ENCODE measurements at regions not wholly inside any gene's neighbourhood (a gene's known extent, or its start where the extent isn't known, plus 50 kb on each side); places are given as distances from the start of the nearest gene placed in this dataset.

DNA sequence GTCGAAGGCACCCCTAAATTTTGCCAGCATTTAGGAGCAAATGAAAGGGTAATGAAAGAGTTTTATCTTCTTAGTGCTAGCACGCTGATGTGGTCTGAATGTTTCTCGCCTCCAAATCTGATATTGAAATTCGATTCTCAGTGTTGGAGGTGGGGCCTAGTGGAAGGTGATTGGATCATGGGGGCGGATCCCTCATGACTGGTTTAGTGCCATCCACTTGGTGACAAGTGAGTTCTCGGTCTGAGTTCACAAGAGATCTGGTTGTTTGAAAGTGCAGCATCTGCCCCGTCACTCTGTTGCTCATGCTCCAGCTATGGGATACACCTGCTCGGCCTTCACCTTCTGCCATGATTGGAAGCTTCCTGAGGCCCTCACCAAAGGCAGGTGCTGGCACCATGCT lies 75.1 kb upstream of the ZBTB40 start:
- Histone ChIP-seq H3K27me3 (ENCODE audit: control insufficient read depth in 2 of 2, insufficient read depth in 2 of 2, low read length in 2 of 2) (peaks cover 0 to 2% of the 10 kb centered on the region in 2 experiments), H3K9ac (replicated peaks; ENCODE audit: extremely low read depth, insufficient read depth, low read length) (no peak overlapping the region), H3K36me3 (ENCODE audit: control insufficient read depth in 2 of 2, extremely low read depth in 1 of 2, insufficient read depth in 2 of 2, low read length in 2 of 2) (no peaks in the 10 kb centered on the region), H3K27ac (ENCODE audit: insufficient read depth, low read depth, low read length) (no peak overlapping the region), H3K9me3 (replicated peaks; ENCODE audit: control insufficient read depth, insufficient read depth, low read length) (no peaks in the 10 kb centered on the region), H3K4me2 (ENCODE audit: insufficient read depth, low read length) (no peak overlapping the region), H3K79me2 (ENCODE audit: control insufficient read depth, insufficient read depth, low read length) (no peaks in the 10 kb centered on the region), H4K20me1 (replicated peaks; ENCODE audit: control insufficient read depth, extremely low read depth, insufficient read depth, low read length) (no peaks in the 10 kb centered on the region), H3K4me3 (replicated peaks in 1 of 3; ENCODE audit: insufficient read depth in 1 of 3, low read depth in 1 of 3, low read length in 3 of 3) (no peak overlapping the region), H2AFZ (ENCODE audit: low read depth, low read length) (no peak overlapping the region), H3K9me1 (replicated peaks; ENCODE audit: control insufficient read depth, extremely low read depth, insufficient read depth, low read length) (no peaks in the 10 kb centered on the region), H3K4me1 (ENCODE audit: control insufficient read depth, extremely low read depth, insufficient read depth, low read length) (no peaks in the 10 kb centered on the region)
- DNase-seq (ENCODE audit: low read depth, low spot score) (no peak), FAIRE-seq (no peak)
- no peak for TF ChIP-seq POLR2A (IDR thresholded peaks at IDR 0.05; ENCODE audit: low read depth, low read length)
- no peak for TF ChIP-seq POLR2AphosphoS5 (IDR thresholded peaks at IDR 0.05; ENCODE audit: insufficient read depth, low read depth, low read length)
- TF ChIP-seq JUN (IDR thresholded peaks at IDR 0.05; ENCODE audit: borderline replicate concordance, insufficient read depth, insufficient read length, low read depth) = no peak
- TF ChIP-seq, protein P1, sequence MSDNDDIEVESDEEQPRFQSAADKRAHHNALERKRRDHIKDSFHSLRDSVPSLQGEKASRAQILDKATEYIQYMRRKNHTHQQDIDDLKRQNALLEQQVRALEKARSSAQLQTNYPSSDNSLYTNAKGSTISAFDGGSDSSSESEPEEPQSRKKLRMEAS (IDR thresholded peaks at IDR 0.05; ENCODE audit: insufficient read depth, insufficient read length) = no peak
- TF ChIP-seq FOS (IDR thresholded peaks at IDR 0.05; ENCODE audit: borderline replicate concordance, insufficient read depth, low read length) = no peak
- TF ChIP-seq GATA2 (IDR thresholded peaks at IDR 0.05; ENCODE audit: insufficient read depth, insufficient read length, low read depth, low read length) = no peak
- no peak for TF ChIP-seq MYC (IDR thresholded peaks at IDR 0.05; ENCODE audit: low read depth, low read length)
- TF ChIP-seq EZH2 (IDR thresholded peaks at IDR 0.05; ENCODE audit: borderline replicate concordance, low read depth, low read length, severe bottlenecking) = no peak
- TF ChIP-seq, protein P2, sequence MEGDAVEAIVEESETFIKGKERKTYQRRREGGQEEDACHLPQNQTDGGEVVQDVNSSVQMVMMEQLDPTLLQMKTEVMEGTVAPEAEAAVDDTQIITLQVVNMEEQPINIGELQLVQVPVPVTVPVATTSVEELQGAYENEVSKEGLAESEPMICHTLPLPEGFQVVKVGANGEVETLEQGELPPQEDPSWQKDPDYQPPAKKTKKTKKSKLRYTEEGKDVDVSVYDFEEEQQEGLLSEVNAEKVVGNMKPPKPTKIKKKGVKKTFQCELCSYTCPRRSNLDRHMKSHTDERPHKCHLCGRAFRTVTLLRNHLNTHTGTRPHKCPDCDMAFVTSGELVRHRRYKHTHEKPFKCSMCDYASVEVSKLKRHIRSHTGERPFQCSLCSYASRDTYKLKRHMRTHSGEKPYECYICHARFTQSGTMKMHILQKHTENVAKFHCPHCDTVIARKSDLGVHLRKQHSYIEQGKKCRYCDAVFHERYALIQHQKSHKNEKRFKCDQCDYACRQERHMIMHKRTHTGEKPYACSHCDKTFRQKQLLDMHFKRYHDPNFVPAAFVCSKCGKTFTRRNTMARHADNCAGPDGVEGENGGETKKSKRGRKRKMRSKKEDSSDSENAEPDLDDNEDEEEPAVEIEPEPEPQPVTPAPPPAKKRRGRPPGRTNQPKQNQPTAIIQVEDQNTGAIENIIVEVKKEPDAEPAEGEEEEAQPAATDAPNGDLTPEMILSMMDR (IDR thresholded peaks at IDR 0.05; ENCODE audit: extremely low read depth in 1 of 2, insufficient read depth in 1 of 2, low read depth in 1 of 2, low read length in 2 of 2) = no peak
- ChIA-PET CTCF (no interaction called here), POLR2A (no interaction called here)
- intact Hi-C loops (cut with micrococcal nuclease) (no loop called here), dilution Hi-C loops (cut with MboI; ENCODE audit: extremely low pct_ligation_motif_present, low sequenced_read_pairs) (no loop called here)
- no TSS peak for BruUV-seq (replicated peaks)

Data from endothelial cell of umbilical vein (primary cell).